Renal cortex interstitium (tissue), 11 donors: ENCODE measurements at regions not wholly inside any gene's neighbourhood (a gene's known extent, or its start where the extent isn't known, plus 50 kb on each side); places are given as distances from the start of the nearest gene placed in this dataset.

ENCODE experiments used
- DNase-seq, 11 donors: peaks; one replicate each; pipeline ENCODE4 v3.0.0-alpha.2; 2013; ENCODE audit warnings: low read depth in 9 of 11, low spot score in 4 of 11; ENCODE audit errors: extremely low read depth in 1 of 11

- no peak for DNase-seq
Observed at GRCh38 chr13:105518086-105518485, 1017.4 kb downstream of the EFNB2 start.

DNA sequence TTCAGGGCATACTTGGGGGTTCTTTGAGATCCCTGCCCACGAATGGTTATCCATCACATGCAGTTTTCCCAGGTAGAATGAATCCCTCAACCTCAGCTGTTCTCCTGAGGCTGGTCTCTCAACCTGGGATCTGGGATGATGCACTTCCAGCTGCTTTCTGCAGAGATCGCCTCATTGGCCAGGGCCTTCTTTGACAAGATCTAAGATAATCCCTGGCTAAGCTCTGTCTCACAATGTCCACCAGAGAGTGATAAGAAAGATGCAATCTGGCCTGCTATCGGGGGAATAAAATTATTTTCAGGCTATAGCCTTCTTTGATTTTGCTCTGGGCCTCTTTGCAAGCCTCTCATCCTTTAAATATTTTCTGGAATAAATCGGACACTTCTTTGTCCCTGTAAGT lies 1021.1 kb downstream of the EFNB2 start:
- DNase-seq = no peak

- DNase-seq = no peak
Observed at GRCh38 chr13:105513448-105513847, 1022.0 kb downstream of the EFNB2 start.

DNA sequence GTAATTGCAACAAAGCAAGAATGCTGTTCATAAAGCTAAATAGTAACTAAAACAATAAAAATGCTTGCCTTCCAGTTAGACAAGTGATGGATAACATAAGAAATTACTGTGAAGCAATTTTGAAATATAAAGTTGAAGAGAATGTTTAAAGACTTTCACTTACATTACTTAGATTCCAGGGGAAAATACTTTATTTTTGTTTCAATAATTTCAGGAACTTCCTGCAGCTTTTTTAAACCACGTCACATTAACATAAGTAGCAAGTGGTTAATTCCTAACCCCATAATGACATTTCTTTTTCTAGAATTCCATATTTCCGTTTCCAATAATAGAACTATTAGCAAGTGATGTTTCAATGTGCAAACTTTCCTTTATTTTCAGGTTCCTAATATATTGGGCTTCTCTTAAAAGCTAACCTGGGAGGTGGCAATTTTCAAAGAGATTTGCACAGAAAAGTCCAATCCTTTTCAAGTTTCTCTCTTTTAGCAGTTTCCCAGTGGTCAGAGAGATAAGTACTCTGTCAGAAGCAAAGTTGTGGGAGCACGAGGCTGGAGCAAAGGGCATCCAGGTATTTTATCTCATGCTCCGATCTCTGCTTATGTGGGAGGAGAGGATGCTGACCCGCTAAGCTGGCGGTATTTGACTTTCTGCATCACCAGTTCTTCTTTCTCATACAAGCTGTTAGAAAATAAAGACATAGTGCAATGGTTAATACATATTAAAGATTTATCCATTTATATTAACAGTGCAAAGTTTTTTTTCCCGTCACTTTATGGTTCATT lies 1025.3 kb downstream of the EFNB2 start:
- peak in 3 of 11 donors; percentile 5 to 23 (median 14) for DNase-seq

DNA sequence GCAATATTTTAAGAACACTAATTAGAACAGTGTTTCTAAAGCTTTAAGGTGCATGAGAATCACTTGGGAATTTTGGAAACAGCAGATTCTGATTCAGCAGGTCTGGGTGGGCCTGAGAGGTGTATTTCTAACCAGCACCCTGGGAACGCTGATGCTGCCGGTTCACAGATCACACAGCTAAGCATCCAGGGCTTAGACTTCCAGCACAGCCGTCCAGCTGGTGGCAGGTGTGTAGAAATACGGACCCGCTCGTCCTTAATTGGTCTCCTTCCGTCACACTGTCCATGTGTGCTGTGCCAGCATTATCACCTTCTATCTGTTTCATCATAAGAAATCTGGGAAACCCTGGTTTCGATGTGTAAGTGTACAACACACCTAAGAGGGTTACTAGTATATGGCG lies 1029.0 kb downstream of the EFNB2 start:
- DNase-seq = no peak

DNA sequence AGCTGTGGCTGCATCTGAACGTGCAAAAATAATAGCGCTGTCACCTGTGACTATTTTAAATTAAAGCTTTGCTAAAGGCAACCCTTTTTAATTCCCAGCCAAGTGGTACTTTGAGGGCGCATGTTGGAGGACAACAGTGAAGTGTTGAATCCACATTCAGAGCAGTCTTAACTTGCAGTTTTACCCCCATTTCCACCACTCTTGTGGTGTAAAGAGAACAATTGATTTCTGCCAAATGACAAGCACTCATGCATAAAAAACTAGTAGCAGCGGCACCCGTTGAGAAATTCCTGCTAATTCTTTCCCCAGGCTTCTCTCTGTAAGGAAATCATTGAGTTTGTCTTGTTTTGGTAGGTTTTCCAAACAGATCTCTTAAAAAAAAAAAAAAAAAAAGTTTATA lies 1033.3 kb downstream of the EFNB2 start:
- no peak for DNase-seq

- peak in 1 of 11 donors; percentile 2 for DNase-seq
Observed at GRCh38 chr13:105497597-105497996, 1037.9 kb downstream of the EFNB2 start.

DNA sequence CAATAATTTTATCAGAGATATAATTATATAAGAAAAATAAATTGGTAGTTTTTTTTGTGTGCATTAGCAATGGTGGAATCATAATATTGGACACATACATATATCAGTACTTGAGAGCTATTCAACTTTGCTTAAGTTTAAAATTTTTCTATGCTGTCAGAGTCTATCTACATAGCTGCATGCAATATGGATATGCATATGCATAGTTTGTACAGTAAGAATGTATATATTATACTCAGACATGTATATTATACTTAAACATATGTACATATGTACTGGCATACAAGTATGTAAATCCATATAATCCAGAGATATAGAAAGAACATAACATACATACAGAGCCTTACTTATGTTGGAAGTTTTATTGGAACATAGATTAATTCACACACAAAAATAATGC lies 1043.2 kb downstream of the EFNB2 start:
- DNase-seq = no peak

DNA sequence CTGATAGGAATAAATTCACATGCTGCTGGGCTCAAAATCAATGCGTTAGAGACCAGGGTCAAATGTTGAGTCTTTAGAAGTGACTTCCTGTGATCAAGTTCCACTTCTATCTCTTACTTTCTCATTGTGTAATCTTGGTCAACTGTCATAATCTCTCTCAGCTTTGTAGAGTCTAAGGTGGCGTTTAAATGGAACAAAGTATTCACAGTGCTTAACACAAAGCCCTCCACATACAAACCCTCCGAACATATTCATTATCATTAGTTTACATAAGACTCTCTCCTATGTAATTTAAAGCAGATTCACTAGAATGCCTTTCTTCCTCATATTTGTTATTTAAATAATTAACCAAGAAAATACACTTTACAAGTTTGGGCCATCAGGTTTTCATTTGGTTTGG lies 1044.1 kb downstream of the EFNB2 start:
- DNase-seq = no peak

GRCh38 chr13:105485081-105485480 lies 1050.4 kb downstream of the EFNB2 start:
- no peak for DNase-seq

DNA sequence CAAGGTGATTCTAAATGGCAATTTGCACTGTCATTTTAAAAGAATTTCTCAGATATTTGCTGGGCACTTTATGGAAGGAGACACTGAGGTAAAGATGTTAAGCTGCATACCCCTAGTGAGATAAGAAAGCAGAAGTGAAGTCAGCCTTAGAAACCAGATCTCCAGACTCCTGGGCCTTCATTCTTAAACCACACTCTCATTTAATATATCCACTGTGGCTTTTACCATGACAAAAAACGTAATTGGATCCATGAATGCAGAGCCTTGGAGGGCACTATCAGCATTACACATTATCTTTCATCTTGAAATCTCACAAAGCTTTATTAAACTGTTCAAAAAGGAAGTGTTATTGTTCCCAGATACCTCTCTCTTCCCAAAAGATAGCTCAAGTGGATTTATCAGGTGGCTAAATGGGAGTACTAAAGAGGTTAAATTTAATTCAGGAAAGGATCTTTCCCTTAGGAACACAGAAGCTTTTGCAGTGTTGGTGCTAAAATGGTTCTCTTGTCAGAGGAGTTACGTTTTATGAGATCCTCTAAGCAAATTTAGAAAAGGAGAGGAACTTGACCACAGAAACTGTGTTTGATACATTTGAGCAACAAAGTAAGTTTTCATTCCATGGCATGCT lies 1060.4 kb downstream of the EFNB2 start:
- DNase-seq = no peak

- DNase-seq = no peak
Observed at GRCh38 chr13:105471673-105472072, 1063.8 kb downstream of the EFNB2 start.

DNA sequence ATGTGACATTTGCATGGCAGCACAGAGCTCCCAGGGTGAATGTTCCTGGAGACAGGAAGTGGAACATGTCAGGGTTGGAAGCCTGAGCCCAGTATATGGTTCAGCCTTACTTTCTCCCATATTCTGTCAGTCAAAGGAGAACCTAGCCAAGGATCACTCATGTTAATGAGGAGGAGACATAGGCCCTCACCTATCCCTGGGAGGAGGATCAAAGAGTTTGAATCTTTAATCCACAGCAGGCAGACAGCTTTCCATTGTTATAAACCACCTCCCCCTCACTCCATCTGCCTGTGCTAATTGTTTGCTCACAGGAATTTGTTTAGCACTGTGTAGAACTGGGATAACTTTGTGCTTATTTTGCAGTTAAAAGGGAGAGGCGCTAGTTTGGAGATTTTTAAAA lies 1069.1 kb downstream of the EFNB2 start:
- no peak for DNase-seq

- DNase-seq = no peak
Observed at GRCh38 chr13:105465745-105466144, 1069.7 kb downstream of the EFNB2 start, which contains the start of gene DAOA. TSS of gene DAOA (plus strand) at chr13:105466045.

- DNase-seq = no peak
Observed at GRCh38 chr13:105465251-105465650, 1070.2 kb downstream of the EFNB2 start.

GRCh38 chr13:105464249-105464648 lies 1071.2 kb downstream of the EFNB2 start:
- DNase-seq = no peak

DNA sequence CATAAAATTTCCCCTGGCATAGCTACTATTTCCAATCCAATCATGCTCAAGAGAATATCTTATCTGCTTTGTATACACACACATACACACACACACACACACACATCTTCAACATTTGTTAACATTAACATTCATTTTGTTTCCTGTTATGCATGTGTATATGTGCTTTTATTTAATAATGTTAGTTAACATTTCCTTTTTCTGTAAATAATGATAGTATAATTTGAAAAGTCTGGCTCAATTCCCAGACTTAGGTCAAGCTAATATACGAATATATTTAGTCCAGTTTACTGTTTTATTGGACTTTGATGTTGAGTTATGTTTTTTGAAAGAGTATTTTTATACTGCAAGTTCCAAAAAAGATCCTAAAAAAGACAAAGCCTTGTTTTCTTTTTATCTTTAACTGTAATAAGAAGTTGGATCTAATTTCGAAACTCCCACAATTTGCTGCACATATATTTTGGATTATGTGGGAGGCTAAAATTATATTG lies 1072.4 kb downstream of the EFNB2 start:
- peak; percentile 28 to 86 (median 69) for DNase-seq

DNA sequence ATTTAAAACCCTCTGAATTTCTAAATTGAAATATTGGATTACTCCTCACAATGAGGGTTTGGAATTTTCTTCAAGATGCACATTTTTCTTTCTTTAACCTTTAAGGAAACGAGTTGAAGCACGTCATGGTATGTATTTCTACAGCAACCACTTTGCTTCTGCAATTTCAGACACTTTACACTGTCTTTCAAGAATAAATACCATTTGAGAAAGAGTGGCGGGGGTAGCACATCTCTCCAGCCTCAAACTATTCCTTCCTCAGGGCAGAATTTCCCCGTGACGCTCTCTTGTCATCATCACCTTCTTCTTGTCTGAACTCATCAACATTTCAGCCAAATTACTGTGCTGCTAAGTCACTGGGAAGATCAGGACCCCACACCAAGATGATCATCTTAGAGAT lies 1073.4 kb downstream of the EFNB2 start:
- no peak for DNase-seq

DNA sequence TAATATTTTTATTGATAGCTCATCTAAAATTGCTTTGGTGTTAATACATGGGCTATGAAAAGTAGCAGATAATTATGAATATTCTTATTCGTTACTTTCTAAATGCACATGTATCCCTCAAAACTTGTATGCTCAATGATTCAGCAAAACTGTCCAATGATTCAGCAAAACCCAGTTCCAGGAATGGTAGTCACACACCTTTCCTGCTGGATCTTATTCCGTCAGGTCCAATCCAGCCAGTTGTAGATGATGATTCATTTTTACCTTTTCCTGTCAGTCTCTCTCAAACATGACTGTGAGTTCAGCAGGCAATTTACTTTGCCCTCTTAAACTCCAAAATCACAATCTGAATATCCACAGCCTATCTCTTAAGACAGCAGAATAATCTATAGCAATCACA lies 1082.6 kb downstream of the EFNB2 start:
- DNase-seq = no peak

DNA sequence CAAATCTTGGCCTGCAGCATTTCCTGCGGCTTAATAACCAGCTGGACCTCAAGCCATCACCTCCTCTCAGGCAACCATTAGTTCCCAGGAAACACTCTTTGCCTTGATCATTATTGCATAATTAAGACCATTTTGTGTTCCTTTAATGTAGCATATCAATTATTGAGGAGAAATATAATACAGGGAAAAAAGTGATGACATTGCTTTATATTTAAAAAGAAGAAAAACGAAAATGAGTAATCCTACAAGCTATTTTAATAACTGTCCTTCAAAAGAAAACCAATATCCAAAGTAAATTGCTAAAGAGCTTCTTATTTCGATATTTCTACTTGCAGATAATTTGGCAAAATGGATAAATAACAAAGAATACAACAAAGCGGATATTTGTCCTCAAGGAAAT lies 1084.7 kb downstream of the EFNB2 start:
- no peak for DNase-seq

- no peak for DNase-seq
Observed at GRCh38 chr13:105448811-105449210, 1086.7 kb downstream of the EFNB2 start.
